ENCODE measurements at regions not wholly inside any gene's neighbourhood (a gene's known extent, or its start where the extent isn't known, plus 50 kb on each side); places are given as distances from the start of the nearest gene placed in this dataset.
A peak's percentile ranks its signal among the peaks of the same experiment; 100 is the strongest.

GRCh38 chr2:144151405-144151804, 368.5 kb downstream of the ZEB2 start (continued):
- no peak for TF ChIP-seq MBD1 (CRISPR knock-in tag; IDR thresholded peaks at IDR 0.05)
- peak; percentile 81 for TF ChIP-seq CCNT2 (IDR thresholded peaks at IDR 0.05; ENCODE audit: borderline replicate concordance, extremely low read depth, insufficient read length, low read depth, low read length)
- no peak for TF ChIP-seq CHD2 (IDR thresholded peaks at IDR 0.05; ENCODE audit: low read depth, low read length)
- TF ChIP-seq PKNOX1 (IDR thresholded peaks at IDR 0.05): 0 out of 2 replicates have a peak, but pooled peaks have one; percentile 37
- no peak for TF ChIP-seq ZNF324 (CRISPR knock-in tag; IDR thresholded peaks at IDR 0.05)
- TF ChIP-seq HMBOX1 (IDR thresholded peaks at IDR 0.05): no peak
- TF ChIP-seq LEF1 (IDR thresholded peaks at IDR 0.05): peak; percentile 49; the same call in 1 of the 2 replicates
- TF ChIP-seq RBM15 (IDR thresholded peaks at IDR 0.05; ENCODE audit: insufficient read depth, low read length): no peak
- TF ChIP-seq ZNF311 (CRISPR knock-in tag; IDR thresholded peaks at IDR 0.05): no peak
- no peak for TF ChIP-seq ZBTB2 (IDR thresholded peaks at IDR 0.05)
- TF ChIP-seq KAT7 (CRISPR knock-in tag; IDR thresholded peaks at IDR 0.05; ENCODE audit: borderline replicate concordance): no peak
- TF ChIP-seq ZNF778 (CRISPR knock-in tag; IDR thresholded peaks at IDR 0.05): no peak
- TF ChIP-seq RBM25 (IDR thresholded peaks at IDR 0.05; ENCODE audit: low read depth, low read length, severe bottlenecking): no peak
- TF ChIP-seq NCOA6 (IDR thresholded peaks at IDR 0.05): no peak
- no peak for TF ChIP-seq ATF1 (CRISPR knock-in tag; IDR thresholded peaks at IDR 0.05)
- TF ChIP-seq ATF1 (tag; IDR thresholded peaks at IDR 0.05): no peak
- no peak for TF ChIP-seq NFYB (IDR thresholded peaks at IDR 0.05; ENCODE audit: extremely low read depth, insufficient read length)
- no peak for TF ChIP-seq HNRNPL (IDR thresholded peaks at IDR 0.05; ENCODE audit: low read depth, low read length)
- no peak for TF ChIP-seq FOXP1 (CRISPR knock-in tag; IDR thresholded peaks at IDR 0.05)
- no peak; a peak in 1 of 3 replicates for TF ChIP-seq CBX3 (IDR thresholded peaks at IDR 0.05; ENCODE audit: borderline replicate concordance in 1 of 2, low read length in 2 of 2)
- TF ChIP-seq ATF2 (CRISPR knock-in tag; IDR thresholded peaks at IDR 0.05): no peak
- TF ChIP-seq ZNF24 (IDR thresholded peaks at IDR 0.05): no peak
